Ammon's horn (tissue), 1 donor: ENCODE measurements at regions not wholly inside any gene's neighbourhood (a gene's known extent, or its start where the extent isn't known, plus 50 kb on each side); places are given as distances from the start of the nearest gene placed in this dataset.

Experiments
- DNase-seq: peaks from one replicate; pipeline ENCODE4 v3.0.0-alpha.2; 2016; ENCODE audit warnings: low spot score

- no peak for DNase-seq
Measured at GRCh38 chr12:20260851-20261250, 107.5 kb upstream of the PDE3A start.

- DNase-seq = no peak
Measured at GRCh38 chr12:20262119-20262518, 106.2 kb upstream of the PDE3A start.

- DNase-seq = no peak
Measured at GRCh38 chr12:20264026-20264425, 104.3 kb upstream of the PDE3A start.

- no peak for DNase-seq
Measured at GRCh38 chr12:20264608-20265114, 103.7 kb upstream of the PDE3A start.

- DNase-seq = no peak
Measured at GRCh38 chr12:20268121-20268732, 100.1 kb upstream of the PDE3A start.

- DNase-seq = no peak
Measured at GRCh38 chr12:20268771-20269170, 99.6 kb upstream of the PDE3A start.

- no peak for DNase-seq
Measured at GRCh38 chr12:20269337-20270067, 98.8 kb upstream of the PDE3A start.

GRCh38 chr12:20270557-20270956 lies 97.8 kb upstream of the PDE3A start:
- DNase-seq = no peak

- no peak for DNase-seq
Measured at GRCh38 chr12:20272161-20272560, 96.2 kb upstream of the PDE3A start.

- no peak for DNase-seq
Measured at GRCh38 chr12:20272801-20273200, 95.5 kb upstream of the PDE3A start.

GRCh38 chr12:20274008-20274407 lies 94.3 kb upstream of the PDE3A start:
- DNase-seq = no peak

GRCh38 chr12:20278276-20278675 lies 90.1 kb upstream of the PDE3A start:
- no peak for DNase-seq

GRCh38 chr12:20280515-20280914 lies 87.8 kb upstream of the PDE3A start:
- no peak for DNase-seq

GRCh38 chr12:20282401-20282800 lies 85.9 kb upstream of the PDE3A start:
- DNase-seq = no peak

- DNase-seq = no peak
Measured at GRCh38 chr12:20283482-20283881, 84.9 kb upstream of the PDE3A start.

GRCh38 chr12:20289520-20289919 lies 78.8 kb upstream of the PDE3A start:
- DNase-seq = no peak

- no peak for DNase-seq
Measured at GRCh38 chr12:20300457-20300856, 67.9 kb upstream of the PDE3A start.

- DNase-seq = no peak
Measured at GRCh38 chr12:20305470-20305869, 62.9 kb upstream of the PDE3A start.

GRCh38 chr12:20309504-20310148 lies 58.7 kb upstream of the PDE3A start:
- DNase-seq = no peak

- no peak for DNase-seq
Measured at GRCh38 chr12:20314328-20314727, 54.0 kb upstream of the PDE3A start.

- DNase-seq = no peak
Measured at GRCh38 chr12:20317554-20317953, 50.8 kb upstream of the PDE3A start.
